HG03565 (cell line): ENCODE measurements at regions not wholly inside any gene's neighbourhood (a gene's known extent, or its start where the extent isn't known, plus 50 kb on each side); places are given as distances from the start of the nearest gene placed in this dataset.

Experiments used
- ATAC-seq: cut with Tn5 transposase; IDR thresholded peaks from one replicate; pipeline ENCODE4 v1.9.1; 2021; ENCODE audit warnings: mild to moderate bottlenecking, moderate library complexity; ENCODE audit not compliant: unreplicated experiment

DNA sequence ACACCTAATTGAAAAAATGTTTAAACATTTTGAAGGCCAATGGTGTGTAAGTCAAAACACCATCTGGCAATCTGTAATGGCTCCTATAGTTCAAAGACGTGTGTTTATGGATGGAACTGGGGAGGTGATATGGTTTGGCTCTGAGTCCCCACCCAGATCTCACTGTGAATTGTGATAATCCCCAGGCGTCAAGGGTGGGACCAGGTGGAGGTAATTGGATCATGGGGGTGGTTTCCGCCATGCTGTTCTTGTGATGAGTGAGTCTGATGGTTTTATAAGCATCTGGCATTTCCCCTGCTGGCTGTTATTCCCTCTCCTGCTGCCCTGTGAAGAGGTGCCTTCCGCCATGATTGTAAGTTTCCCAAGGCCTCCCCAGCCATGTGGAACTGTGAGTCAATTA, 52.2 kb downstream of the ADRA2C start:
- ATAC-seq, result no peak

DNA sequence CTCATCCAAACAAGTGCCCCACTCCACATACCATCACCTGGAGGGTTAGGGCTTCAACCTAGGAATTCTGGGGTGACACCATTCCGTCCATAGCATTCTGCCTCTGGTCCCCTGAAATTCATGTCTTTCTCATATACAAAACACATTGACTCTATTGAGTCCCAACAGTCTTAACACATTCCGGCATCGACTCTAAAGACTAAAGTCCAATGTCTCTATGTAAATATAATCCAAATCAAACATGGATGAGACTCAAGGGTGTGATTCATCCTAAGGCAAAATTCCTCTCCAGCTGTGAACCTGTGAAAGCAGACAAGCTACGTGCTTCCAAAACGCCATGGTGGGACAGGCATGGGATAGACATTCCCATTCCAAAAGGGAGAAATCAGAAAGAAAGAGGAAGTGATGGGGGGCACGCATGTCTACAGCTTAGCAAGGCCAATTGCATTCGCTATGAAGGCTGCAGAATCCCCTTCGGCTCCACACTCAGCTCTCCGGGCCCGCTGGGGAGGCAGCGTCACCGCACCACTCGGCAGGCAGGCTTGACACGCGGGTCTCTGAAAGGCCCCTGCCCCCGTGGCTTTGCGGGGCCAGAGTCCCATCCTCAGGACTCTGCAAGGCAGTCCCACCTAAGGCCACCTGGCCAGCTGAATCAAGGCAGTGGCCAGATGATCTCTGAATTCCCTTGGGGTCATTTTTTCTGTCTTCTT, 53.2 kb downstream of the ADRA2C start:
- ATAC-seq, result no peak

DNA sequence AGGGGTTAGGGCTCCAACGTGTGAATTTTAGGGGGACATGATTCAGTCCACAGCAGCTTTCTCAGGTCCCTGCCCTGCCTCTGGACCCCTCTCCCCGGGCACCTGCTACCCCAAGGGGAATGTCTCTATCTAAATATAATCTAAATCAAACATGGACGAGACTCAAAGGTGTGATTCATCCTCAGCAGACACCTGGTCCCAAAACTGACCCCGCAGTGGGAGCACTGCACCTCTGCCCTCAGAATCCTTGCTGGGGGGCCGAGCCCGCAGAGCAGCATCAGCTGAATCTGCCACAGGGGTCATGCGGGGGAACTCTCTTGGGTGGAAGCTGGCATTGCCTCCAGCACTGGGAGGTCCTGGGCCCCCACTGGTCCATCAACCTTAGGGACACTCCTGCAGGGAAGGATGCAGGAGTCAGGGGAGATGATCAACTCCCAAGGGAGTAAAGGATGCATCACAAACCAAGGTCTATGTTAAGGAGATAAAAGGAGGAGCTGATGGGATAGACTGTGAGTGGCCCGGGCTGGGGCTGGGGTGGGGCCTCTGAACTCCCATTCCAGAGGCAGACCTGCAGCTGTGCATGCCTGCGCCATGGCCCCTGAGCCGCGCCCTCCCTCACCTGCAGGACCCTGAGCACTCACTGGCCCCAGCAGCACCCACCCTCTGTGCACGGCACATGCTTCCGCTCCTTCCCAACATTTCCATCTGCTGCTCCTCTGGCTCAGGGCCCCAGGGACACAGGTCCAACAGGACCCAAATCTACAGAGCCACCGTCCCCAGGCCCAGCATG, 54.0 kb downstream of the ADRA2C start:
- ATAC-seq, result no peak

DNA sequence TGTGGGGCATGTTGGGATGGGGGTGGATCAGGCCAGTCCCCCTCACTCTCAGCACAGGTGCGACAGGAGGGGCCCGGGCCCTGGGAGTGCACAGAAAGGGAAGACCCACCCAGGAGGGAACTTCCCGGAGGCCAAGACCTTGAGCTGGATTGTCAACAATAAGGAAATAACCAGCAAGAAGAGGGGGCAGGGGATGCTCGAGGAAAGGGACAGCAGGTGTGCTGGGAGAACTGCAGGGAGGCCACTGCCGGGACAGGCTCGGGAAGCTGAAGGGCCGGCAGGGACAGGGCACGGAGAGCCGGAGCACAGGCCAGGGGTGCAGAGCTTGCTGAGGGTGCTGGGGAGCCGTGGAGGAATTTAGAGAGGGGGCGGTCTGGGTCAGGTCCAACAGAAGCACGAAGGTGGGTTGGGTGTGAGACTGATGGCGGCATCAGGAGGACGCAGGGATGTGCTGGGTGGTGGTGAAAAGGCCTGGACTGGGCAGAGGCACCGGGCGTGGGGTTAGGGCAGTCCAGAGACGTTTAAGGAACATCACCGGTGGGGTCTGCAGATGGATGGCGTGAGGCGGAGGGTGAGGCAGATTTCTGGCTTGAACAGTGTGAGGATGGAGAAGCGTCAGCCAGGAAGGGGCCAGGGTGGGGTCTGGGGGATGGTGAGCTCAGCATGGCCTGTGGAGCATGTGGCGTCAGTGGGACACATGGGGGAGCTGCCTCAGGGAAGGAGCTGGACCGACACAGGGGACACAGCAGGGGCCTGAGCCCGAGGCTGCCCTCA, 54.8 kb downstream of the ADRA2C start:
- no peak for ATAC-seq

DNA sequence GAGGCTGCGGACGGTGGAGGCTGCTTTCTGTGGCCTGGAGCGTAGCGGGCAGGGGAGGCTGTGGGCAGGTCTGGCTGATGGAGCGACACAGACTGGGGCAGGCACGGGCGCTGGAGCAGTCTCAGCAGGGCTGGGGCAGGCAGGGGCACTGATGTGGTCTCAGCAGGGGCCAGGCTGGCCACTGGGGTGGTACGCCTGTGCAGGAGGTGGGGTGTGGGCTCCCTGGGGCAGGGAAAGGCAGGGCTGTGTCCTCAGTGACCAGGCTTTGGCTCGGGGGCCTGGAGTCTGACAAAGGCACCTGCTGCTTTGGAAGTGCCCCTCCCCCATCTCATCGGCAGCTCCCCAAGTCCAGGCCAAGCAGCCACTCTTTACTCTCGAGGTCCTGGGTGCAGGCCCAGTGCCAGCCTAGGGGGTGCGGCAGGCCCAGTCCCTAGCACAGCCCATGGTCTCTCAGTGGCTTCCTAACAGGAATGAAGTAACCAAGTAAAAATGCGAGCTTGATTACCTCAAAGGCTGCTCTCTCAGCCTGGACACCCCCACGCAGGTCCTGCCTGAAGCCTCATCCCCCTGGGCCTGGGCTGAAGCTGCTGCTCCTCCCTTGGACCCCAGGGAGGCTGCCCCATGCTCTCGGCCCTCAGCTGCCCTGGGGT, 55.5 kb downstream of the ADRA2C start:
- no peak for ATAC-seq

DNA sequence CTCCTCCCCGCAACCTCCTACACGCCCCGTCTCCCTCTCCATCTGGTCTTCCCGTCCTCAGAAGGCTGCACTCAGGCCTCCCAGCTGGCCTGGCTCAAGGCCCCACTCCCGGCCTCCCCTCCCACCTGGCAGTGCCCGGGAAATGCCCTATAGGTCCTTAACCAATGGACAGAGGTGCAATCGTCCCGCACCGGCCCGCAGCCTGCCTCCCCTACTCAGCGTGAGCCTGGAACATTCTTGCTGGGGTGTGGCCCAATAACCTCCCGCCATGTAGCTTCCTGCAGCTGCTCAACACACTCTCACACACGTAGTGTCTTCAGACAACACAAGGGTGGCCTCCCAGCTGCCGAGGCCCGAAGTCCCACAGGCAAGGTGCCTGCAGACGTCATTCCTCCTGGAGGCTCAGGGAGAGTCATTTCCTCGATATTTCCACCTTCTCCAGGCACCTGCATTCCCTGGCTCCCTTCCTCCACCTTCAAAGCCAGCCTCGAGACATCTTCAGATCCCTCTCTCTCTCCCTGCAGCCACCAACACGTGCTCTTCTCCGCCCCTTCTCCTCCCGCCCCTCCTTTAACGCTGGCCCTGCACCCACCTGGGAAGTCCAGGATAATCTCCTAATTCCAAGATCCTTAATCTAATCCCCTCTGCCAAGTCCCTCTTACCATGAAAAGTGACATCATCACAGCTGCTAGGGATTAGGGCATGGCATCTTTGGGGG, 56.2 kb downstream of the ADRA2C start:
- ATAC-seq, result no peak

DNA sequence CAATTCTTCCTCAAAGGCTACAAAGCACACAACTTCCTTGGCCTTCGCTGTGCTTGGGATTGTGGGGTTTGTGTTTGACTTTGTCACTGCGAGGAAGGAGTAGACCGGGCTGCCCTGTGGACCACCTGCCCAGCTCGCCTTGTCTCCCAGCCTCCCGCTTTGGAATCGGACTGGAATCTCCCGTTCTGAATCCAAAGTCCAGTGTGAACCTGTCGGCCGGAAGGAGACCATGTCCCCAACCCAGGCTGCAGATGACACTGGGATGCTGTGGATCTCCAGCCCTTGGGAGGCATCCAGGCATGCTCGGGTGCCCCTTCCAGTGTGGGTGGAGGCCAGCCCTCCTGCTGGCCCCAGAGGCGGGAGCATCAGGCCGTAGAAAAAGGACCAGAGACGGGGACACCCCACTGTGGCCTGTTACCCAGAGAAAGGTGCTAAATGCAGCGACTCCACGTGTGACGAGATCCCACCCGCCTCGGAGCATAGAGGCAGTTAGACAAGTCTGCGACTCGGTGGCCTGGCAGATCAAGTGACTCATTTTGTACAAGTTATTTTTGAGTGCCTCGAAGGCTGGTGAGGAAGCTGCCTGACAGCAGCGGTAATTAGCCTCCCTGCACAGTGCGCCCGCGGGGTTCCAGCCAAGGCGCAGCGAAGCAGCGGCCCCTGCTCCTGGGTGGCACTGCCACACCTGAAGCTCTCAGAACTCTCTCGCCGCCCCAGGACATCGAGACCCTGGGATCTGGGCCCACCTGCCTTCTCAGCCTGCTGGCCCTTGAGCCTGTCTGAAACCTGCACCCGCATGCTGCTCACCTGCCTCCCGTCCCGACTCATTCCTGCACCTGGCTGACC, 57.5 kb downstream of the ADRA2C start:
- ATAC-seq, result no peak

DNA sequence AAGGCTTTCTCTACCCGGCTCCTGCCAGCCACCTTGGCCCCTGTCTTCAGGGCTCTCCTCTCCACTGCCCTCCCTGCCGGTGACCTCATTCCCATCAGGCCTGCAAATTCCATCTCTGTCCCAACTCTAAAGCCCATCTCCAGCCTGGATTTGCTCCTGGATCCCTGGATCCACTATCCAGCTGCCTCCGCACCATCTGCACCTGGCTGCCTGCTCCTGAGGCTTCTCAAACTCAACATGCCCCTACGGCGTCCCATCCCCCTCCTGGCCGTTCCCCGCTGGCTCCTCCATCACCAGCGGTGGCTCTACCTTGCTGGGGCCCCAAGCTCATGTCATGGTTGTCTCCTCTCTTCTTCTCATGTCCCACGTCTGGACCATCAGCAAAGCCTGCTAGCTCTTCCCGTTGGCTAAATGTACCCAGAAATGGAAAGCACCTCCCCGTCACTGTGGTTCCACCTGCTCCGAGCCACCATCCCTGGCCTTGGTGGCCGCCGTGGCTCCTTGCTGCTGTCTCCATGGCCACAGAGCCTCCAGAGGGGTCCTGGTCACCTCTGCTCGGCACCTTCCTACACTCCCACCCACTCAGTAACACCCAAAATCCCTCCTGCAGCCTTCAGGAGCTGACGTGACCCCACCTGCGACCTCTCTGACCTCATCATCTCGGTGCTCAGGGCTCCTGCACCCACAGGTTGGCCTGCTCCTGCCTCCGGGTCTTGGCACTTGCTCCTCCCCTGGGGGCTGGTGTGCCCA, 58.5 kb downstream of the ADRA2C start:
- ATAC-seq, result no peak

DNA sequence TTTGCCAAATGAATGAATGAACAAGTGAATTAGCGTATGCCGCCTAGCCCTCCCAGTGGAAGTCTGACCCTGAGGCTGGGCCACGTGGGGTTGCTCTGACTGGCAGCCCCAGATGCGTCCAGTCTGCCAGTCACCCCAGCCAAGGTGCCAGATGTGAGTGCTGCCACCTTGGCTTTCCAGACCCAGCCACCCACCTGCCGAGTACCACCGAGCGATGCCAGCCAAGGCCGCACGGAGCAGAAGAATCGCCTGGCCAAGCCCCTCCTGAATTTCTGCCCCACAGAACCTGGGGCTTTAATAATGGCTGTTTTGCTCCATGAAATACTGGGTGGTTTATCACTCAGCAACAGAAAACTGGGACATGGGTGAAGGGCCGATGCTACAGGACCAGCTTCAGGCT, 59.3 kb downstream of the ADRA2C start:
- ATAC-seq, result no peak

DNA sequence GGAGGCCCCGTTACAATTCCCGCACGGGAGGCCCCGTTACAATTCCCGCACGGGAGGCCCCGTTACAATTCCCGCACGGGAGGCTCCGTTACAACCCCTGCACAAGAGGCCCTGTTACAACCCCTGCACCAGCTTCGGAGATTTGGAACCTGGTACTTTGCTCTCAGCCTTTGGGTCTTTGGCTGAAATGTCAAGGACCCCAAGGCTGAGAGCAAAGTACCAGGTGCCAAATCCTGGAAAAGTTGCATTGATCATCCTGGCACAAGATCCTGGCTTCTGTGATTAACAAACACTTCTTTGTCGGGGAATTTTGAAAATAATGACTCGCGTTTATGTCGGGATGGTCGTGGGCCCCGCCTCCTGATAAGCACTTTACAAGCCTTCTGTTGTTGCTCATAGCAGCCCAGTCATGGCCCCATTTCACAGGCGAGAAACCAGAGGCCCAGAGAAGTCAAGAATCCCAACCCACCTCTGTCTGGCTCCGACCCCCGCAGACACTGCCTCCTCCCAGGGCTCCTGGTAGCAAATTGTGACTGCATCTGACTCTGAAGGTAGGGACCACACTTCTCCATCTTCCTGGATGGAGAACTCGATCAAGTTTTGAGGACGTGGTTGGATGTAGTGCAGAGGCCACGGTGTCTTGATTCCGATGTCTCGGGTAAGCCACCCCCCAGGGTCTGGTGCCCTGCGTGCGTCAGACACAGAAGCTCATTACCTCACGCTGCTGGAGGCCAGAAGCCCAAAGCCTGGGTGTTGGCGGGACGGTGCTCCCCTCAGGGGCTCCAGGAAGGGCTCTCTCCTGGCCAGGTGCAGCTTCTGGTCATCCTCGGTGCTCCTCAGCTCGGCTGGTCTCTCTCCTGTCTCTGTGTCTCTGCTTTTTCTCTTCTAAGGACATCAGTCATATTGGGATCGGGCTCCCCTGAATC, 60.3 kb downstream of the ADRA2C start:
- ATAC-seq, result no peak

DNA sequence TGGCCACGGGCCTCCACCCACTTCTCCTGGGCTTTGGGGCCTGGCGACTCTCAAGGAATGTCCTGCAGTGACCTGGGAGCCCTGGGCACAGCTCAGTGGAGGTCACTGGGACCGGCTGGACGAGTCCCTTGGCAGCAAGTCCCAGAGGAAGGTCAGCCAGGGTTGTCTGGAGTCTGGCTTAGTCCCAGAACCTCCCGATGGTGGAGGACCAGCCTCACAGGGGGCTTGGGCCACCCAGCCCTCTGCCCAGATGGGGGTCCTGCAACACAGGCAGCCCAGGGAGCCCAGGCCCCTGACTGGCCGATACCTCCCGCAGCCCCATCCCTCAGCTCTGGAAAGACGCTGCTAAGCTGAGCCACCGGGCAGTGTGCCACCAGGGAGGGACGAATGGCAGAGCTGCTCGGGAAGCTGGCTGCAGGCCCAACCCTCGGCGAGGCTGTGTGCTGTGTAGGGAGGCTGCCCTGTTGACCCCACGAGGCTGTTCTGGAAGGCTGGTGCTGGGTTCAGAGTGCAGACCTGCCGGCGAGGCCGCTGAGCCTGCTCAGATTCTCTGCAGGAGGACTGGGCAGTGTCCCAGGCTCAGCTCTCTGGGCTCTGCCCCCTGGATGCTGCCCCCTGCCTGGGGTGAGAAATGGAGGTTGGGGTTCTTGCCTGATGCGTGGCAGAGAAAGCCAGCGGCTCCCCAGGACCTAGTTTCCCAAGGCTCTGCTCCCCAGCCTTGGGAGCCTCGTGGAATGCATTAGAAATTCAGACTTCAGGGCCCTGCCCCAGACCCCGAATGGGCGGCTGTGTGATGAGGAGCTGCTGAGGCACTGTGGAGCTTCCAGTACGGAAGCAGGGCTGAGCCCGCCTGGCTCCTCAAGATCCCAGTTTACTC, 61.7 kb downstream of the ADRA2C start:
- no peak for ATAC-seq

DNA sequence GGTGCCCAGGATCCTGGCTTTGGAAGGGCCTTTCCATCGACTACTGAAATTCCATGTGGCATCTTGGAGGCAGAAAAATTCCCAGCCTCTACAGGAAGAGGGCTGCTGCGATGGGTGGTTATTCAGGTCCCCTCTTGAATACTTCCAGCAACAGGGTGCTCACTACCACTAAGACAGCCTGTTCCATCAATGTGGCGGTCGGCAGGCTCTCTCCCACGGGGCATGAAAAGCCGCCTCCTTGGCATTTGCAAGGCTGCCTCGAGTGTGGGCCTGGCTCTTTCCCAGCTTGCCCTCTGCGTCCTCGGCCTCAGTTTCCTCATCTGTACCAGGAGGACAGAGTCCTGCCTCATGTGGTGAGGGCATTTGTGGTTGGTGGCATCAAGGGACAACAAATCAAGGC, 62.4 kb downstream of the ADRA2C start:
- no peak for ATAC-seq

DNA sequence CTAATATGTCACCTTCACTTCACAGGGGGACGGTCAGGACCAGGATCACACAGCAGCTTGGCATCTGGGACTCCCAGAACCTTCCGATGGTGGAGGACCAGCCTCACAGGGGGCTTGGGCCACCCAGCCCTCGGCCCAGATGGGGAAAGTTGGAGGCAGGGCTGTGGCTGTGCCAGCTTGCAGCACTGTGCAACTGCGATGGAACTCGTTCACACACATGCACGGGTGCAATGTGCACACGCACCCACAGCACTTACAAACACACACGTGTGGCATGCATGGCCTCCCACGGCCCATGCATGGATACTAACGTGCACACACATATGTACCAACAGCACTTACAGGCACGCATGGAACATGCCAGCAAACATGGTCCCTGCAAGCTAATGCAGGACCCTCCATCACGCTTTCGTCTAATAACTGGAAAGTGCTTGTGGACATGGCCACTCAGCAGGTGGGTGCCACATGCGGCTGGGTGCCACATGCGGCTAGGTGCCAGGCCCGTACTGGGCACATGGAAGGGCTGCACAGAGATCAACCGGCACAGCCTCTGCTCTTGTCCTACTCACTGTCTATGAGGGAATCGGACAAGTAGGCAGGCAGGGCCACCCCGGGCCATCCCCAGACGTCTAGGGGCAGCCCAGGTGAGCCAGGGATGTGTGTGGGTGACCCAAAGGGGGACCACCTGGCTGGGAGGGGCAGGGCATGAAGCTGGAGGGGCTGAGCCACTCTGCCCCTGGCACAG, 63.2 kb downstream of the ADRA2C start:
- no peak for ATAC-seq

DNA sequence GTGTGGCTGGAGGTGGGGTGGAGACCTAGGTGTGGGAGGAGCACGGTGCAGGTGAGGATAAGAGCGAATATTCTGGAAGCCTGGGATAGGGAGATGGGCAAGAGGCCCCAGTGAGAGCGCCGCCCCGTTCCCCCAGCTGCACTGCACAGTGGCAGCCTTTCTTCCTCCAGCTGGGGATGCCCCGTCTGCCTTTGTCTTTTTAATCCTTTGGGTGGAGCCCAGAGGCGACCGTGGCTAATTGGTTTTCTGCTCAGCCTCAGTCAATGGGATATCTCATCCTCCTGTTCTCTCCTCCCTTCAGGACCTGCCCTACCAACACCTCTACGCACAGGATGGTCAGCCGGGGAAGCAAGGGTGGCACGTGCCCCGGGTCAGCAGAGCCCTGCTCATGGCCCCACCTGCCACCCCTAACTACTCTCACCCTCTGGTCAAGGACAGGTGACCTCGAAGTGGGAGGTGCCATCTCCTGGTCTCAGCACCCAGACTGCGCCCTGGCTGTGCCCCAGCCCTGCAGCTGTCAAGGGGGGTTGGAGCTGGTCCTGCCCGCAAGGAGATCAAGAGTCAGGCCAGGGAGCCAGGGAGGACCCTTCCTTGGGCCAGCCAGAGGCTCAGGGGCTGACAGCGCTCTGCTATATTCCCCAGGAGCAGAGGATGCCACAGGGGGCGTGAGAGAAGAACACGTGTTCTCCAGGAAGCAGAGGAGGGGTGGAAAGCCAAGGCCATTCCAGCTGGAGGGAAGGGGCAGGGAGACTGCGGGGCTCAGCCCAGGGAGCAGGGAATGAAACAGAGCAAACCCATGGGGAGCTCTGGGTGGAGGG, 64.0 kb downstream of the ADRA2C start:
- ATAC-seq, result no peak

DNA sequence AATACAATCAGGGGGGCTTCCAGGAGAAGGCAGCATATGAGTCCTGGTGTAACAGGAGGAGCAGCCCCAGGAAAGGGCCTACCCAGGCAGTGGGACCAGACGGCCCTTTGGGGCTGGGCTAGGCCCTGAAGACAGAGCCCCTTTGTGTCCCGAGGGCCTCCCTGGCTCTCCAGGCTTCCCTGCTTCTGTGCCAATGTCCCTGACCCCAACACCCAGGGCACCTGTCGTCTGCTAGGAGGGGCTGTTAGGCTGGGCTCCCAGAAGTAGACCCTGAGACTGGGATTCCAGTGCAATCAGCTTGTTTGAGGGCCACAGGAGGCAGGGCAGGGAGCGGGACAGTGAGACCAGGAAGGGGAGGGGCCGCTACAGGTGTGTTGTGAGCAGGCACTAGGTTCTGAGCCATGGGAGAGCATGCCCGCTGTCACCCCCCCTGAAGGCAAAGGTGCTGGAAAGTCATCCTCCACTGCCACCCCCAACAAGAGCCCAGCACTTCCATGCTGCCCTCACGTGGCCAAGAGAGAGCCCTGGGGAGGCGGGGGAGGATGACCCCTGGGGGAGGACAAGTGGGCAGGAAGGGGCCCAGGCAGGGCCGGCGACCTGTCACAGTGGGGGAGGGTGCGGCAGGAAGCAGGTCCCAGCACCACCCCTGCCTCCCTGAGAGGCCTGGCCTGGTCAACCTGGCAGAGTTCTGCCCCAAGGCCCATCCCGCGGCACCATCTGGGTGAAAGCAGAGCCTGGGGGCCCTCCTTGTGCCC, 64.8 kb downstream of the ADRA2C start:
- ATAC-seq, result no peak
